Panc1 (cell line): ENCODE measurements at regions not wholly inside any gene's neighbourhood (a gene's known extent, or its start where the extent isn't known, plus 50 kb on each side); places are given as distances from the start of the nearest gene placed in this dataset.

Experiments used
- CTCF ChIP-seq: fragments of 450-650 bp; IDR thresholded peaks from 2 replicates; pipeline ENCODE4 v1.5.1; 2017; ENCODE audit warnings: mild to moderate bottlenecking
- POLR2AphosphoS5 ChIP-seq: IDR thresholded peaks from 2 replicates; pipeline ENCODE4 v1.6.1; 2012; ENCODE audit warnings: mild to moderate bottlenecking, low read depth, low read length, moderate library complexity
- REST ChIP-seq, 2 experiments: IDR thresholded peaks; 2 replicates each; pipeline ENCODE4 v1.6.1; 2011 to 2012; ENCODE audit warnings: low read depth in 2 of 2, control low read depth in 1 of 2, low read length in 1 of 2, mild to moderate bottlenecking in 1 of 2, moderate library complexity in 1 of 2; ENCODE audit not compliant: insufficient read depth in 1 of 2
- TCF7L2 ChIP-seq: IDR thresholded peaks from 2 replicates; pipeline ENCODE4 v1.6.1; 2011; ENCODE audit warnings: mild to moderate bottlenecking, low read depth, low read length, inconsistent platforms

GRCh38 chr13:62040806-62041205 lies 625.2 kb upstream of the PCDH20 start:
- TF ChIP-seq CTCF (no peak), REST (IDR thresholded peaks at IDR 0.05; ENCODE audit: insufficient read depth in 1 of 2, low read depth in 2 of 2, low read length in 1 of 2) (no peak), TCF7L2 (peak; percentile 50; the same call in 1 of the 2 replicates), POLR2AphosphoS5 (no peak)
